GM12892 (cell line): ENCODE measurements at regions not wholly inside any gene's neighbourhood (a gene's known extent, or its start where the extent isn't known, plus 50 kb on each side); places are given as distances from the start of the nearest gene placed in this dataset.

Source experiments
- POLR2A ChIP-seq: IDR thresholded peaks from 2 replicates; pipeline ENCODE4 v1.6.1; 2011; ENCODE audit warnings: low read depth, low read length, control low read depth
- POLR2AphosphoS5 ChIP-seq: IDR thresholded peaks from 2 replicates; pipeline ENCODE4 v1.6.1; 2011; ENCODE audit warnings: low read depth, low read length, control low read depth

DNA sequence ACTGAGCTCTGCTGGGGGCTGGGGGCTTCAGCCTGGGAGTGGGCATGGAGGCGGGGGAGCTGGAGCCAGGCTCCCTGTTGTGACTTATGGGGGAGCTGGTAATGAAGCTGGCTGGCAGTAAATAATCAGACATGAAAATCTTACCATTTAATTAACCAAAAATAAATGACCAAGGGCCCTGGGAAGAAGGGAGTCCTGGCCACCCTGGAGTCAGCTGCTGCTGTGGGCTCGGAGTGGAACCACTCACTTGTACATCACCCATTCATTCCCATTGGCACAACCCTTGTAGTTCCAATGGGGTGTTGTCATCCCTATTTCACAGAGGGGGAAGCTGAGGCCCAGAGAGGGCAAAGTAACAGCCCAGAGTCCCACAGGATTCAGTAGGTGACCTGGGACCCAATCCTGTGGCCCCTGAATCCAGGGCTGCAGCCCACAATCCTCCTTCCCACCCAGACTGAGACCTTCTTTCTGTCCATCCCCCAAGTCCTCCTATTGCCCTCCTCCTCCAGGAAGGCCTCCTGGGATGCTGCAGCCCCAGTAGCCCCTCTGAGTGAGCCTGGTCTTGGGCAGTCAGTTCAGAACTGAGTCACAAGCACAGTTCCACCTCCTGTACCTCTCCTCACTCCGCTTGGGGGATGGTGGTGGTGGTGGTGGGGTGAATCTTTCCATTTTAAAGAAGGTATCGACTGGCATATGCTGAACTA is 259.4 kb upstream of the MVB12B start:
- TF ChIP-seq POLR2A (no peak), POLR2AphosphoS5 (no peak)
